CD4-positive, alpha-beta T cell treated with Interferon gamma for 1 hour (primary cell): ENCODE measurements at regions not wholly inside any gene's neighbourhood (a gene's known extent, or its start where the extent isn't known, plus 50 kb on each side); places are given as distances from the start of the nearest gene placed in this dataset.

Experiments used
- DNase-seq: peaks from one replicate; pipeline ENCODE4 v3.0.0-alpha.2; 2020

DNA sequence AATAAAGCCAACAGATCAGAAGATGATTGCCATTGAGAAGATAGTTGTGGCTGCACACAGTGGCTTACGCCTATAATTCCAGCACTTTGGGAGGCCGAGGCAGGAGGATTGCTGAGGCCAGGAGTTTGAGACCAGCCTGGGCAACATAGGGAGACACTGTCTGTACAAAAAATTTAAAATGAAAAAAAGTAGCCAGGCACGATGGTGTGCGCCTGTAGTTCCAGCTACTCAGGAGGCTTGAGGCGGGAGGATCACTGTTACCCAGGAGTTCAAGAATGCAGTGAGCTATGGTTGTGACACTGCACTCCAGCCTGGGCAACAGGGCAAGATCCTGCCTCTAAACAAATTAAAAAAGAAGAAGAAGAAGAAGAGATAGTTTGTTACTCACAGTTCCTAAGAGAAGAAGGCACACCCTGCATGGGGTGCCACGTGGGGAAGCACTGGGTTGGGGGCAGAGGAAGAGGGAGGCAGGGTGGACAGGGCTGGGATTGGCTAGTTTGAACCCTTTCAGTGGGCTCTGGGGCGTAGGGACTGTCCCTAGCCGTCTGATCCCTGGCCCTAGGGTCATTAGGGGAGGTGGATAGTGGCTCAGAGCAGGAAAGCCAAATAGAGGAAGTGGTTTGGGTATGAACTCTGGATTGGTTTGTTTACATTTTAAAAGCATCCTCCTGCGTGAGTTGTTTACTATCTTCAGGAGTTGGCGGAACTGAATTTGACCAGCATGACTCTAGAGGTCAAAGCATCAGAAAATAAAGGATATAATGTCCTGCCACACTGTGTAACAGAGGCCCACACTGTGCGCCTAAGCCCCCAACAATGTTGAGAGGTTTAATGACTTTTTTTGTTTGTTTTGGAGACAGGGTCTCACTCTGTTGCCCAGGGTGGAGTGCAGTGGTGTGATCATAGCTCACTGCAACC is 60.5 kb upstream of the MEDAG start:
- peak; percentile 15 for DNase-seq

DNA sequence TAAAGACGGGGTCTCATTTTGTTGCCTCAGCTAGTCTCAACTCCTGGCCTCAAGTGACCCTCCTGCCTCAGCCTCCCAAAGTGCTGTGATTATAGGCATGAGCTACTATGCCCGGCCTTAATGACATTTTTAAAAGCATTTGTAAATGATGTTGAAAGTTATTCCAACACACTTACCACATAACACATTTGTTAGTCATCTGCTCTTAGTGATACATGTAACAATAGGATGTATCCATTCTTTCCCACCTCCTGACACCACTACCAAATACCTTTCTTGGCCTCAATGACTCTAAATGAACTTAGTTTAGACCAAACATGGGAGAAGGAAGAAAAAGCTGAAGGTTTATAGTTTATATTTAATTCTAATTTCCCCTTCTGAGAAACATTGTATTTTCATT is 59.8 kb upstream of the MEDAG start:
- no peak for DNase-seq

DNA sequence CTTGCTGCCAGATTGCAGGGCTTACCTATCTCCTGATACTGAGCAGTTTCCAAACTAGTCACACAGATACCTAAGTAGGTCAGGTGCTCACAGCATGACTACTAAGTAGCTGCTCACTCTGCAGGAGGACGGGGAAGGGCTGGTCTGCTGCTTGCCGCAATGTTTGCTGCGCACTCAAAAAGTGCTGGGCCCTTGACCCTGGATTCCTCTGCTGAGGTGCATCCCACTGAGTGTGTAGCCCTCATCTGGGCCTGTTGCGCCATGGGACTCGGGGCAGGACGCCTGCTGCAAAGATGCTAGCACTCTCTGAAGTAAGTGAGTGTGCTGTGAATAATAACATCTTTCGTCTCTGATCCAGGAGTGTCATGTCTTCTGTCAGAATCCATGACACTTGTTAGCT is 59.2 kb upstream of the MEDAG start:
- no peak for DNase-seq

GRCh38 chr13:30847650-30848307 is 58.3 kb upstream of the MEDAG start:
- no peak for DNase-seq

DNA sequence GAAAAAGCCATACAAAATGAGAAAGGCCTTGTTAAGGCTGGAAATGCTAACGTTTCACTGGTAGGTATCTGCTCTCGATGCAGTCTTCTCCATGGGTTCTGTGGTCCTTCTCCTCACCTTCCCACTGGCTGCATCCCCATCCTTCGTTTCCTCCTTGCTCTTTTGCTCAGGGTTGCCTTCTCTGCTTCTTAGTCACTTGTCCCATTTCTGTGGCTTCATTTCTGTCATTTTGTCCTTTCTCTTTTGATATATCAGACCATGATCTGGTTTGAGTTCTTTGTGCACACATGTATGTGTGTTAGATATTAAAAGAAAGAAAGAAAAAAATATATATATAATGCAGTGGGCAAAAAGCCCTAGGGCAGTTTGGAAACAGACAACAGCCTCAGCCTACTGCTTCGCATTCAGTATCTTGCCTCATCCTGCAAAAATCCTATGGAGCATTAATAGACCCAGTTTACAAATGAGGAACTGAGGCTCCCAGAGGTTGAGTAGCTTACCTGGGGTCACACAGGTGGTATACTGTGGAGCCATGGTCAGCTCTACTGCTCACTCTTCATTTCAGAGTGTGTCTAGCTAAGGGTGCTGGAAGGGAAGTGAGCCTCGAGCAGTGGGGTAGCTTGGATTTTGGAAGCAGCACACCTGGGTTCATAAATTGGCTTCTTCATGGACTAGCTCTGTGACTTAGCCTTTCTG is 57.6 kb upstream of the MEDAG start:
- no peak for DNase-seq

- DNase-seq, result no peak
These were observed 56.5 kb upstream of the MEDAG start for GRCh38 chr13:30849611-30850010.

DNA sequence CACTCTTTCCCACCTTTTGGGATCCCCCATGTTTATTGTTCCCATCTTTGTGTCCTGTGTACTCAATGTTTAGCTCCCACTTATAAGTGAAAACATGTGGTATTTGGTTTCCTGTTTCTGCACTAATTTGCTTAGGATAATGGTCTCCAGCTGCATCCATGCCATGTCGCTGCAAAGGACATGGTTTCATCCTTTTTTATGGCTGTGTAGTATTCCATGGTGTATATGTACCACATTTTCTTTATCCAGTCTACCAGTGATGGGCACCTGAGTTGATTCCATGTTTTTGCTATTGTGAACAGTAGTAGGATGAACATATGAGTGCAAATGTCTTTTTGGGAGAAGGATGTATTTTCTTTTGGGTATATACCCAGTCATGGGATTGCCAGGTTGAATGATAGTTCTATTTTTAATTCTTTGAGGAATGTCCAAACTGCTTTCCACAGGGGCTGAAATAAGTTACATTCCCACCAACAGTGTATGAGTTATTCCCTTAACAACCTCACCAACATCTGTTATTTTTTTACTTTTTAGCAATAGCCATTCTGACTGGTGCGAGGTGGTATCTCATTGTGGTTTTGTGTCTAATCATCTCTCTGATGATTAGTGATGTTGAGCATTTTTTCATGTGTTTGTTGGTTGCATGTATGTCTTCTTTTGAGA is 55.7 kb upstream of the MEDAG start:
- DNase-seq, result no peak

- DNase-seq, result no peak
These were observed 55.2 kb upstream of the MEDAG start for GRCh38 chr13:30850867-30851211.

DNA sequence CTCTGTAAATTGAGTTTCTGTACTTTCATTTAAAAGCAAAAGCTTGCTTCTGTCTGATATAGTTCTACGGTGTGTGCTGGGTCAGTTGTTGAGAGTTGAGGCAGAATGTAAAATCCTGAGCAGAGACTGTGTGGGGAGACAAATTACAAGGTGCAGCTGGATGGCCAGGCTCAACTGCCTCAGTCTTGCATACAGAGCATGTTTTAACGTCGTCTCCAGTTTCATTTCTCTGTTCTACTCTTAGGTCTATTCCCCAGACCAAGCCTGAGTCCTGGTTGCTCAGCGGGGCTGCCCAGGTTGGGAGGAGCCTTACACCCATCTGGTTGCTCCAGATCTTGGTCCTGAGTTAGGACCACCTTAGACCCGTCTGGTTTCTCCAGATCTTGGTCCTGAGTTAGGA is 54.4 kb upstream of the MEDAG start:
- DNase-seq, result no peak

- no peak for DNase-seq
These were observed 50.5 kb upstream of the MEDAG start for GRCh38 chr13:30855569-30855968.

DNA sequence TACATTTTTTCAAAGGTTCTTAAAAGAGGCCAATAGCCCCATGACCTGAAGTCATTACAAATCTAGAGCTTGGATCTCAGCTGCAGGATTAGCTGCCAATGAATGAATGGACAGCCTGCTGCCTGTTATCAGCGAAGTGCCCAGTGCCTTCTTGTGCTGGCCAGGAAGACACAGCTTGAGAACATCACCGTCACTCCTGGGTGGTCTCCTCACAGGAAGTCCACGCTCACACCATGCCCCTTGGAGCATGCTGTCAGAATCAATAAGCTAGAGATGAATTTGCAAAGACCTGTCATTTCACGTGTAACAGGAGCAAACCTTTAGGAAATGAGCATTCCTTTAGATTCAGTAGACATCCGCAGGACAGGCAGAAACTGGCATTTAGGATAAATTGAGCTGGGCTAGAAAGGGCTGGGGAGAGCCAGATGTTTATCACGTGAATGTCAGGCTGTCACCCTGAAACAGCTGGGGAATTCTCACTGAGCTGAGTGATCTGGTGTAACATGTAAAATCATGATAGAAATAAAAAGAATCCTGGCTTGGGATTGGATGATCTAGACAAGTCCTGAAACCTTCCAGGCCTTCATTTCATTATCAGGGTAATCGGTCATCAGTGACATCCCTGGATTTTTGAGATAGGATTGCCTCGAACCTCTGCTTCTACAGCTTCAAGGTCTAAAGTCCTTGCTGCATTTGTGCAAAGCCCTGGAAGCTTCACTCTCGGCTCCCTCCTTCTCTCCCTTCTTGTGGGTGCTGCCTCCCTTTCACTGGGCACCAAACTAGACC is 49.9 kb upstream of the MEDAG start:
- DNase-seq, result no peak
